ENCODE measurements at regions not wholly inside any gene's neighbourhood (a gene's known extent, or its start where the extent isn't known, plus 50 kb on each side); places are given as distances from the start of the nearest gene placed in this dataset.
"Not testable (repeated sequence)": the region's sequence is repeated elsewhere in the genome, so short reads cannot be mapped to it uniquely, and the experiment has no call there.

DNA sequence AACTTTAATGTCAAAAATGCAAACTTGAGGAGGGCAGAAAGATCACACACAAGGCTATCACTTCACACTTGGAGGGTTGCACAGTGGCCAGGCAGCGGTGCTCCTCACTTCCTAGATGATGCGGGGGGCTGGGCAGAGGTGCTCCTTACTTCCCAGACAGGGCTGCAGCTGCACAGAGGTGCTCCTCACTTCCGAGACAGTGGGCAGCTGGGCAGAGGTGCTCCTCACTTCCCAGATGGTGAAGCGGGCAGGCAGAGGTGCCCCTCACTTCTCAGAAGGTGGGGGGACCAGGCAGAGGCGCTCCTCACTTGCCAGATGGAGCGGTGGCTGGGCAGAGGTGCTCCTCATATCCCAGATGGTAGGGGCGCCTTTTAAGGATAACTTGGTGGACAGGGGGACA, 423.2 kb upstream of the RORB start:
- no peak overlapping the region for H2AFZ ChIP-seq (ENCODE audit: low read length)
- H3K79me2 ChIP-seq (ENCODE audit: insufficient read depth, low read depth, low read length): no peaks in the 10 kb centered on the region
- no peaks in the 10 kb centered on the region for H3K4me1 ChIP-seq (ENCODE audit: insufficient read depth, low read length, poor library complexity, severe bottlenecking)
- no peaks in the 10 kb centered on the region for H3K9me3 ChIP-seq (ENCODE audit: low read length)
- no peak for DNase-seq (ENCODE audit: low spot score)
- H3K4me3 ChIP-seq (ENCODE audit: low read depth, low read length, poor library complexity, severe bottlenecking): no peak overlapping the region
- no peaks in the 10 kb centered on the region for H3K9me2 ChIP-seq (ENCODE audit: insufficient read depth, low read length)
- intact Hi-C loops (cut with micrococcal nuclease; ENCODE audit: unreplicated experiment): no loop called here
- no peaks in the 10 kb centered on the region for H3K36me3 ChIP-seq (ENCODE audit: insufficient read depth, low read length)
- ChIA-PET CTCF (ENCODE audit: unreplicated experiment) (no interaction called here), POLR2A (no interaction called here)
- TF ChIP-seq, protein P1, sequence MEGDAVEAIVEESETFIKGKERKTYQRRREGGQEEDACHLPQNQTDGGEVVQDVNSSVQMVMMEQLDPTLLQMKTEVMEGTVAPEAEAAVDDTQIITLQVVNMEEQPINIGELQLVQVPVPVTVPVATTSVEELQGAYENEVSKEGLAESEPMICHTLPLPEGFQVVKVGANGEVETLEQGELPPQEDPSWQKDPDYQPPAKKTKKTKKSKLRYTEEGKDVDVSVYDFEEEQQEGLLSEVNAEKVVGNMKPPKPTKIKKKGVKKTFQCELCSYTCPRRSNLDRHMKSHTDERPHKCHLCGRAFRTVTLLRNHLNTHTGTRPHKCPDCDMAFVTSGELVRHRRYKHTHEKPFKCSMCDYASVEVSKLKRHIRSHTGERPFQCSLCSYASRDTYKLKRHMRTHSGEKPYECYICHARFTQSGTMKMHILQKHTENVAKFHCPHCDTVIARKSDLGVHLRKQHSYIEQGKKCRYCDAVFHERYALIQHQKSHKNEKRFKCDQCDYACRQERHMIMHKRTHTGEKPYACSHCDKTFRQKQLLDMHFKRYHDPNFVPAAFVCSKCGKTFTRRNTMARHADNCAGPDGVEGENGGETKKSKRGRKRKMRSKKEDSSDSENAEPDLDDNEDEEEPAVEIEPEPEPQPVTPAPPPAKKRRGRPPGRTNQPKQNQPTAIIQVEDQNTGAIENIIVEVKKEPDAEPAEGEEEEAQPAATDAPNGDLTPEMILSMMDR (conservative IDR thresholded peaks at IDR 0.05; ENCODE audit: low read length): no peak
- TF ChIP-seq EZH2phosphoT487 (IDR thresholded peaks at IDR 0.05; ENCODE audit: borderline replicate concordance, low read depth, low read length): no peak
- BruUV-seq (replicated peaks): no TSS peak
- H4K20me1 ChIP-seq (ENCODE audit: insufficient read depth, low read length): no peaks in the 10 kb centered on the region
- no peak overlapping the region for H3K4me2 ChIP-seq (ENCODE audit: low read length)
- H3K27ac ChIP-seq (ENCODE audit: low read depth, low read length, poor library complexity, severe bottlenecking): no peak overlapping the region

DNA sequence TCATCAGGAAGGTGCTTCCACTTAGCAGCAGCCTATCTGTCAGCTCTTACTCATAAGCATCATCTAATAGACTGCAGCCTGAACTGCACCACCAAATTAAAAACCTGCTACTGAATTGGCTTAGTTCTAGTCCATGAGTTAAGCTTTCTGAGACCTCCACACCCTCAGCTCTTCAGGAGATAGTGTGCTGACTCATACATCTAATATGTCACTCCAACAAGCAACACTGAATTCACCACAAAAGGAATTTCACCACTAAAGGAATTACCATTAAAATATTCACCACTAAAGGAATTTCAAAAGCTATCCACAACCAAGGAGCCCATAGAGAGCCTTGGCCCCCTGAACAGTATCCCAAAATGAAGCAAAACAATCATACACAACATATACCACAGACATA, 418.5 kb upstream of the RORB start:
- no peak overlapping the region for H2AFZ ChIP-seq (ENCODE audit: low read length)
- no peaks in the 10 kb centered on the region for H3K36me3 ChIP-seq (ENCODE audit: insufficient read depth, low read length)
- no peak for DNase-seq (ENCODE audit: low spot score)
- H3K4me2 ChIP-seq (ENCODE audit: low read length): no peak overlapping the region
- H3K9me2 ChIP-seq (ENCODE audit: insufficient read depth, low read length): no peaks in the 10 kb centered on the region
- H4K20me1 ChIP-seq (ENCODE audit: insufficient read depth, low read length): no peaks in the 10 kb centered on the region
- H3K4me3 ChIP-seq (ENCODE audit: low read depth, low read length, poor library complexity, severe bottlenecking): no peak overlapping the region
- intact Hi-C loops (cut with micrococcal nuclease; ENCODE audit: unreplicated experiment): no loop called here
- H3K4me1 ChIP-seq (ENCODE audit: insufficient read depth, low read length, poor library complexity, severe bottlenecking): no peaks in the 10 kb centered on the region
- no peaks in the 10 kb centered on the region for H3K9me3 ChIP-seq (ENCODE audit: low read length)
- ChIA-PET POLR2A (no interaction called here), CTCF (ENCODE audit: unreplicated experiment) (no interaction called here)
- H3K27ac ChIP-seq (ENCODE audit: low read depth, low read length, poor library complexity, severe bottlenecking): no peak overlapping the region
- no TSS peak for BruUV-seq (replicated peaks)
- H3K79me2 ChIP-seq (ENCODE audit: insufficient read depth, low read depth, low read length): no peaks in the 10 kb centered on the region
- TF ChIP-seq, protein P1 (conservative IDR thresholded peaks at IDR 0.05; ENCODE audit: low read length): no peak
- no peak for TF ChIP-seq EZH2phosphoT487 (IDR thresholded peaks at IDR 0.05; ENCODE audit: borderline replicate concordance, low read depth, low read length)

DNA sequence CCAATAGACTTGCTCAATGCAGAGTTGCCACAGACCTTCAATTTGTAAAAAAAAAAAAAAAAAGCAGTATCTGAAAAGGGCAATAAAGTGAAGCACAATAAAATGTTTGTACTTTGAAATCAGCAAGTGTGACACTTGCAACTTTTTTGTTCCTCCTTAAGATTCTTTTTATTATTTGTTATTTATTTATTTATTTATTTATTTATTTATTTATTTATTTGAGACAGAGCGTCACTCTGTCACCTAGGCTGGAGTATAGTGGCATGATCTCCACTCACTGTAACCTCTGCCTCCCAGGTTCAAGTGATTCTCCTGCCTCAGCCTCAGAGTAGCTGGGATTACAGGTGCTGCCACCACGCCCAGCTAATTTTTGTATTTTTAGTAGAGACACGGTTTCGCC, 416.5 kb upstream of the RORB start:
- intact Hi-C loops (cut with micrococcal nuclease; ENCODE audit: unreplicated experiment): not testable (repeated sequence)

More for the DNA sequence above, 416.5 kb upstream of the RORB start:
- H3K27ac ChIP-seq (ENCODE audit: low read depth, low read length, poor library complexity, severe bottlenecking); H2AFZ ChIP-seq (ENCODE audit: low read length); H4K20me1 ChIP-seq (ENCODE audit: insufficient read depth, low read length); CTCF ChIA-PET (ENCODE audit: unreplicated experiment); DNase-seq (ENCODE audit: low spot score); H3K4me3 ChIP-seq (ENCODE audit: low read depth, low read length, poor library complexity, severe bottlenecking); H3K9me2 ChIP-seq (ENCODE audit: insufficient read depth, low read length); H3K9me3 ChIP-seq (ENCODE audit: low read length); H3K79me2 ChIP-seq (ENCODE audit: insufficient read depth, low read depth, low read length); POLR2A ChIA-PET; H3K36me3 ChIP-seq (ENCODE audit: insufficient read depth, low read length); H3K4me1 ChIP-seq (ENCODE audit: insufficient read depth, low read length, poor library complexity, severe bottlenecking); H3K4me2 ChIP-seq (ENCODE audit: low read length); BruUV-seq (replicated peaks): not testable (repeated sequence)

Data from OCI-LY7 (cell line).